Body of pancreas (tissue), 4 donors: ENCODE measurements at regions not wholly inside any gene's neighbourhood (a gene's known extent, or its start where the extent isn't known, plus 50 kb on each side); places are given as distances from the start of the nearest gene placed in this dataset.

Source experiments
- ATAC-seq: fragments of 150-250 bp; one replicate; pipeline ENCODE4 v1.9.1; 2016
- DNase-seq, 4 donors: peaks; one replicate each; pipeline ENCODE4 v3.0.0-alpha.2; 2019
- H3K27ac ChIP-seq, 4 donors: fragments of 200-600 bp; sonication (generic); 1 replicate in 3 of 4; 2 replicates in 1 of 4; pipeline versions ENCODE4 v1.5.1 to v1.6.1; 2016 to 2019; ENCODE audit warnings: mild to moderate bottlenecking in 1 of 4, mixed read lengths in 1 of 4, moderate library complexity in 1 of 4
- H3K27me3 ChIP-seq, 2 donors: fragments of 200-600 bp; sonication (generic); one replicate each; pipeline ENCODE4 v1.6.0; 2016; ENCODE audit warnings: mild to moderate bottlenecking in 1 of 2
- H3K36me3 ChIP-seq, 2 donors: fragments of 200-600 bp; sonication (generic); replicated peaks in 1 of 2; 2 replicates each; pipeline ENCODE4 v1.5.1; 2016; ENCODE audit warnings: low read depth in 2 of 2; ENCODE audit not compliant: insufficient read depth in 1 of 2
- H3K4me1 ChIP-seq: fragments of 200-600 bp; sonication (generic); one replicate; pipeline ENCODE4 v1.6.0; 2016
- H3K4me3 ChIP-seq, 2 donors: fragments of 200-600 bp; sonication (generic); 1 replicate in 1 of 2; 2 replicates in 1 of 2; pipeline ENCODE4 v1.5.1; 2016 to 2019
- H3K9me3 ChIP-seq, 3 donors: fragments of 200-600 bp; sonication (generic); 1 replicate in 2 of 3; 2 replicates in 1 of 3; pipeline ENCODE4 v1.5.1; 2016
- POLR2A ChIP-seq, 3 donors: fragments of 450-650 bp; IDR thresholded peaks; one replicate each; pipeline ENCODE4 v1.6.1; 2016; ENCODE audit warnings: antibody characterized with exemption in 3 of 3, mild to moderate bottlenecking in 2 of 3
- WGBS, 2 donors: methylation state at CpG; one replicate each; pipeline ENCODE4 v1.1.5; 2017; 5-methylcytosine and 5-hydroxymethylcytosine counted together
- intact Hi-C: fragments of 100-400 bp; cut with DNase I; formaldehyde crosslinking; loops from one replicate; pipeline ENCODE4 v1.15.1; 2023
- TF ChIP-seq, protein P1 (sequence below), 7 experiments: fragments of 450-650 bp in 4 of 7; fragments of 200-600 bp in 3 of 7; sonication (generic) in 3 of 7; IDR thresholded peaks; one replicate each; pipeline ENCODE4 v1.5.1; 2016 to 2019; ENCODE audit warnings: antibody characterized with exemption in 7 of 7

DNA sequence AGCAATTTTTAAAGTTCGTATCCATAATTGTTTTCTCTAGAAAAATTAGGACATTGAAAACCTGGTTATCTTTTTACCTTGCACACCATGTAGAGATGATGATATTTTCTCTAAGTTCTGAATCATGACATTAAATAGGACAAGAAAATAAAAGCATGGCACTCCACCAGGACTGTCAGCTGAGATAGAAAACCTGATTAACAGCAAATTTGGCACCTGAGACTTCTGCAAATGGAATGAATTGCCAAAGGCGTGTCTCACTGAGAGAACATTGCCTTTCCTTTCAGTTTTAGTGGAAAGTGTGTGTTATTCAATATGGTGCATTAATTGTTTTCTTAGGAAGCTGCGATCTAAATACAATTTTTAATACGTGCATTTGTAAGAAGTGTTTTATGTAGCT, 164.7 kb downstream of the LRRC30 start:
- Histone ChIP-seq H3K4me1 (no peaks in the 10 kb centered on the region), H3K36me3 (no peaks in the 10 kb centered on the region), H3K27ac (no peak overlapping the region), H3K27me3 (no peaks in the 10 kb centered on the region), H3K9me3 (no peaks in the 10 kb centered on the region), H3K4me3 (no peak overlapping the region)
- DNase-seq (no peak), ATAC-seq (no peak)
- TF ChIP-seq POLR2A (IDR thresholded peaks at IDR 0.05): no peak
- TF ChIP-seq, protein P1, sequence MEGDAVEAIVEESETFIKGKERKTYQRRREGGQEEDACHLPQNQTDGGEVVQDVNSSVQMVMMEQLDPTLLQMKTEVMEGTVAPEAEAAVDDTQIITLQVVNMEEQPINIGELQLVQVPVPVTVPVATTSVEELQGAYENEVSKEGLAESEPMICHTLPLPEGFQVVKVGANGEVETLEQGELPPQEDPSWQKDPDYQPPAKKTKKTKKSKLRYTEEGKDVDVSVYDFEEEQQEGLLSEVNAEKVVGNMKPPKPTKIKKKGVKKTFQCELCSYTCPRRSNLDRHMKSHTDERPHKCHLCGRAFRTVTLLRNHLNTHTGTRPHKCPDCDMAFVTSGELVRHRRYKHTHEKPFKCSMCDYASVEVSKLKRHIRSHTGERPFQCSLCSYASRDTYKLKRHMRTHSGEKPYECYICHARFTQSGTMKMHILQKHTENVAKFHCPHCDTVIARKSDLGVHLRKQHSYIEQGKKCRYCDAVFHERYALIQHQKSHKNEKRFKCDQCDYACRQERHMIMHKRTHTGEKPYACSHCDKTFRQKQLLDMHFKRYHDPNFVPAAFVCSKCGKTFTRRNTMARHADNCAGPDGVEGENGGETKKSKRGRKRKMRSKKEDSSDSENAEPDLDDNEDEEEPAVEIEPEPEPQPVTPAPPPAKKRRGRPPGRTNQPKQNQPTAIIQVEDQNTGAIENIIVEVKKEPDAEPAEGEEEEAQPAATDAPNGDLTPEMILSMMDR (IDR thresholded peaks at IDR 0.05): no peak
- intact Hi-C loops: no loop called here
- WGBS, 2 donors: 58 to 67% methylated on average over 4 of the region's 4 CpGs

DNA sequence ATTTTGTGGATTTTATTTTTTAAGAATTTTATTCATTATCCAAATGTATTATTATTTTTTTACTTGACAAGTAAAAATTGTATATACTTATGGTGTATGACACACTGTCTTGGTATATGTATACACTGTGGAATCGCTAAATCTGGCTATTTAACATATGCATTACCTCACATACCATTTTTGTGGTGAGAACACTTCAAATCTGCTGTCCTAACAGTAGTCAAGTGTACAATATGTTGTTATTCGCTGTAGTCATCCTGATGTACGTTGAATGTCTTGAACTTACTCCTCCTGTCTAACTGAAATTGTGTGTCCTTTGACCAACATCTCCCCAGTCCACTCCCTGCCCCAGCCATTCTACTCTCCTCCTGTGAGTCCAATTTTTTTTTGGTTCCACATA, 153.2 kb upstream of the PTPRM start:
- intact Hi-C loops: no loop called here
- TF ChIP-seq, protein P1 (IDR thresholded peaks at IDR 0.05): no peak
- no peak for TF ChIP-seq POLR2A (IDR thresholded peaks at IDR 0.05)
- 78 to 85% methylated on average over 3 of the region's 3 CpGs for whole genome bisulfite sequencing, 2 donors

DNA sequence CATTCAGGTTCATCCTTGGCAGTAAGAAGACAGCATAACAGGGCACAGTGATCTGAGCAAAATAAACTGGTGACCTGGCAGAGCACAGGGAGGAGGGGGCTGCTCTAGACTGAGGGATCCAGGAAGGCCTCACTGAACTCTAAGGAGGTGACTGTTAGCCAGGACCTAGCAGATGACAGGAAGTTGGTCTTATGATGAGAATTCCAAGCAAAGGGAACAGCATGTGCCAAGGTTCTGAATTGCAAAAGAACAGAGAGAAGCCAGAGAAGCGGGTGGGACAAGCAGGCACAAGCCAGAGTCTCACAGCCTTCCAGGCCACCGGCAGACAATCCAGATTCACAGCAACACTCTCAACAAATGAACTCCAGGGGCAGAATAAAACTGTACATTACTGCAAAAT, 152.7 kb upstream of the PTPRM start:
- 74 to 75% methylated on average over 2 of the region's 2 CpGs for WGBS, 2 donors
- Histone ChIP-seq H3K9me3 (no peaks in the 10 kb centered on the region), H3K4me3 (no peak overlapping the region), H3K27me3 (no peaks in the 10 kb centered on the region), H3K36me3 (no peaks in the 10 kb centered on the region), H3K4me1 (no peaks in the 10 kb centered on the region), H3K27ac (no peak overlapping the region)
- intact Hi-C loops: no loop called here
- TF ChIP-seq POLR2A (IDR thresholded peaks at IDR 0.05): no peak
- TF ChIP-seq, protein P1 (IDR thresholded peaks at IDR 0.05): no peak
- ATAC-seq (peak; percentile 60), DNase-seq (peak in 2 of 4 donors; percentile 14 to 22)

More for the DNA sequence above, 153.2 kb upstream of the PTPRM start:
- Histone ChIP-seq H3K36me3 (no peaks in the 10 kb centered on the region), H3K4me1 (no peaks in the 10 kb centered on the region), H3K27ac (no peak overlapping the region), H3K9me3 (no peaks in the 10 kb centered on the region), H3K4me3 (no peak overlapping the region), H3K27me3 (no peaks in the 10 kb centered on the region)
- no peak for ATAC-seq
- DNase-seq: no peak

DNA sequence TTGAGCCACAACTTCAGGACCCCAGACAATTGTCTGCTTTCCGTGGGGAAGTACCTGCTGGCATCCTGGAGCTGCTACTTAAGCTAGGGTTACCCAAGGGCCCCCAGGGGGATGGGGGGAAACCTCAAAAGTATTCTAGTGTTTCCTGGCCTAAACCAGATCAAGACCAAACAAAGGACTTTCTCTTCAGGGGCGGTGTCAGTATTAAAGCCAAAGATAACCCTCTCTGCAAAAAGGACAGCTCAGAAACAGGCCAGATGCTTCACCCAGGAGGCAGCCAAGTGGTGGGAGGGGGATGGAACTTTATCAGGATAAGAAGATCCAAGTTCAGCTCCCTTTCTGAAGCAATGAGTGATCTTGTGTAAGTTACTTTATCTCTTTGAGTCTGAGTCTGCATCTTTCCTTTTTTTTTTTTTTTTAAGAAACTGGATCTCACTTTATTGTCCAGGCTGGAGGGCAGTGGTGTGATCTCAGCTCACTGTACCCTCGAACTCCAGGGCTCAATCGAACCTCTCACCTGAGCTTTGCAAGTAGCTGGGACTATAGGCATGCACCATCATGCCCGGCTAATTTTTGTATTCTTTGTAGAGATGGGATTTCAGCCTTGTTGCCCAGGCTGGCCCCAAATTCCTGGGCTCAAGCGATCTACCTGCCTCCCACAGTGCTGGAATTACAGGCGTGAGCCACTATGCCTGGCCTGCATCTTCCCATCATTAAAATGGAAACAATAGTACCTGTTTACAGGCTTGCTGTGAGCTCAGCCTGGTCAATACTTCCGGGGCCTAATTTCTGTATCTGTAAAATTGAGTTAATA, 151.8 kb upstream of the PTPRM start:
- H3K9me3 ChIP-seq: no peaks in the 10 kb centered on the region
- H3K4me1 ChIP-seq: no peaks in the 10 kb centered on the region
- H3K27ac ChIP-seq: no peak overlapping the region
- H3K36me3 ChIP-seq: no peaks in the 10 kb centered on the region
- TF ChIP-seq, protein P1 (IDR thresholded peaks at IDR 0.05): no peak
- TF ChIP-seq POLR2A (IDR thresholded peaks at IDR 0.05): no peak
- H3K27me3 ChIP-seq: no peaks in the 10 kb centered on the region
- ATAC-seq (peak; percentile 38), DNase-seq (peak in 2 of 4 donors; percentile 9 to 20)
- 71 to 76% methylated on average over 8 of the region's 8 CpGs for WGBS, 2 donors
- intact Hi-C loops: no loop called here
- H3K4me3 ChIP-seq: no peak overlapping the region

DNA sequence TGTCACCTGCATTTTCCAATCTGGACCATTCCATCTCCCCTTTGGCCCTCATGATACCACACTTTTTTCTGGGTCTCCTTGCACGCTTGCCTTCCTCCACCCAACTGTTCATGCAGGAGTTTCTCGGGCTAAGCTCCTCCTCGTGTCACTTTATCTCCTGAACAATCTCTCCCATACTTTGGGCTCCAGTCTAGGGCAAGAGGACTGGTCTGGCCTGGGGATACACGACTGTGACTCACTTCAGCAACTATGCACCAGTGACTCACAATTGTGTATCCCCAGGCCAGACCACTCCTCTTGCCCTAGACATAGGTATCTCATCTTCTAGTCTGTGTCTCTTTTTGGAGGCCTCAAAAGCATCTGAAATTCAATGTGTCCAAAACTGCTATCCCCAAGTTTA, 149.4 kb upstream of the PTPRM start:
- TF ChIP-seq POLR2A (IDR thresholded peaks at IDR 0.05): no peak
- TF ChIP-seq, protein P1 (IDR thresholded peaks at IDR 0.05): no peak
- H3K27ac ChIP-seq: no peak overlapping the region
- H3K4me1 ChIP-seq: no peaks in the 10 kb centered on the region
- WGBS, 2 donors: 70 to 75% methylated on average over 4 of the region's 4 CpGs
- intact Hi-C loops: no loop called here
- no peak overlapping the region for H3K4me3 ChIP-seq
- H3K36me3 ChIP-seq: no peaks in the 10 kb centered on the region
- ATAC-seq: no peak
- no peak for DNase-seq
- no peaks in the 10 kb centered on the region for H3K9me3 ChIP-seq
- no peaks in the 10 kb centered on the region for H3K27me3 ChIP-seq
